Right lobe of liver (tissue), 6 donors: ENCODE measurements at regions not wholly inside any gene's neighbourhood (a gene's known extent, or its start where the extent isn't known, plus 50 kb on each side); places are given as distances from the start of the nearest gene placed in this dataset.

ENCODE experiments used
- ATAC-seq, 4 donors: fragments of 200-7000 bp; cut with Tn5 transposase; one replicate each; pipeline ENCODE4 v1.9.1; 2020; ENCODE audit warnings: mild to moderate bottlenecking in 4 of 4, moderate library complexity in 4 of 4
- DNase-seq, 3 donors: peaks; one replicate each; pipeline ENCODE4 v3.0.0-alpha.2; 2020
- H3K27ac ChIP-seq, 3 donors: fragments of 200-600 bp; one replicate each; pipeline ENCODE4 v1.8.0; 2022
- H3K27me3 ChIP-seq, 2 donors: fragments of 200-600 bp; one replicate each; pipeline ENCODE4 v1.8.0; 2022
- H3K36me3 ChIP-seq, 4 donors: fragments of 200-600 bp; sonication (generic) in 1 of 4; one replicate each; pipeline versions ENCODE4 v1.5.1 to v1.8.0; 2017 to 2022; ENCODE audit warnings: control low read depth in 1 of 4
- H3K4me1 ChIP-seq, 4 donors: fragments of 200-600 bp; sonication (generic) in 1 of 4; one replicate each; pipeline versions ENCODE4 v1.5.1 to v1.8.0; 2017 to 2022; ENCODE audit warnings: control low read depth in 1 of 4
- H3K4me3 ChIP-seq, 3 donors: fragments of 200-600 bp; one replicate each; pipeline ENCODE4 v1.8.0; 2022
- H3K9me3 ChIP-seq, 4 donors: fragments of 200-600 bp; sonication (generic) in 1 of 4; one replicate each; pipeline versions ENCODE4 v1.5.1 to v1.8.0; 2017 to 2022; ENCODE audit warnings: control low read depth in 1 of 4
- POLR2A ChIP-seq: fragments of 450-650 bp; IDR thresholded peaks from one replicate; pipeline ENCODE4 v1.6.1; 2017; ENCODE audit warnings: antibody characterized with exemption, mild to moderate bottlenecking
- WGBS: methylation state at CpG from one replicate; pipeline ENCODE4 v1.1.6; 2018; ENCODE audit warnings: low coverage, low lambda C conversion rate; ENCODE audit not compliant: insufficient coverage; ENCODE audit errors: missing lambda C conversion rate; 5-methylcytosine and 5-hydroxymethylcytosine counted together
- intact Hi-C, 2 donors: fragments of 100-400 bp; cut with DNase I; formaldehyde crosslinking; loops; one replicate each; pipeline versions ENCODE4 v1.11.2 to v1.14.1; 2022
- TF ChIP-seq, protein P1 (sequence below), 4 donors: fragments of 200-600 bp in 3 of 4; fragments of 450-650 bp in 1 of 4; IDR thresholded peaks; one replicate each; pipeline versions ENCODE4 v1.5.1 to v1.8.0; 2016 to 2022; ENCODE audit warnings: antibody characterized with exemption in 4 of 4, mild to moderate bottlenecking in 2 of 4
- donor health status: DM: no; HTN: yes; CAD: no.
- donor health status: DM: no; HTN: no; CAD: no.
- donor health status: DM: no; HTN: no; CAD: no.
- donor health status: DM: no; HTN: yes; CAD: no.
- donor health status: DM: no; HTN: yes; CAD: no.

DNA sequence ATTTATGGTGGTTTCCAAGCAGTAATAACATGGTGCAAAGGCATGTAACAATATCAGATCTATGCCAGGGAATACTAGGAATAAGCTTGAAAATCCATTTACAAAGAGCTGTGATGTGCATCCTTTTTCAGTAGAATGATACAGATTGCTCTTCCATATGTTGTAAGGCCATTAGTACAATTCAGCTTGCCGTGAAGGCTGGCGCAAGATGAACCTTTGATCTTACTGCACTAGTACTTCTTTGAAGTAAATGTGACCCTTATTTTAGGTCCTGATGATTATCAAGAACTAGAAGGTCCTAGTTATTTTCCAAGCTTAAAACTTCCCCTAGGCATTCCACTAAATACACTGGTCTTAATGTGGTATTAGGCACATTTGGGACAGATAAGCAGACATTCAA lies 210.1 kb upstream of the CD96 start:
- Histone ChIP-seq H3K27me3 (no peaks in the 10 kb centered on the region), H3K36me3 (no peaks in the 10 kb centered on the region), H3K9me3 (no peaks in the 10 kb centered on the region), H3K4me1 (no peaks in the 10 kb centered on the region), H3K4me3 (no peak overlapping the region), H3K27ac (no peak overlapping the region)
- DNase-seq (no peak), ATAC-seq (no peak)
- no peak for TF ChIP-seq POLR2A
- TF ChIP-seq, protein P1, sequence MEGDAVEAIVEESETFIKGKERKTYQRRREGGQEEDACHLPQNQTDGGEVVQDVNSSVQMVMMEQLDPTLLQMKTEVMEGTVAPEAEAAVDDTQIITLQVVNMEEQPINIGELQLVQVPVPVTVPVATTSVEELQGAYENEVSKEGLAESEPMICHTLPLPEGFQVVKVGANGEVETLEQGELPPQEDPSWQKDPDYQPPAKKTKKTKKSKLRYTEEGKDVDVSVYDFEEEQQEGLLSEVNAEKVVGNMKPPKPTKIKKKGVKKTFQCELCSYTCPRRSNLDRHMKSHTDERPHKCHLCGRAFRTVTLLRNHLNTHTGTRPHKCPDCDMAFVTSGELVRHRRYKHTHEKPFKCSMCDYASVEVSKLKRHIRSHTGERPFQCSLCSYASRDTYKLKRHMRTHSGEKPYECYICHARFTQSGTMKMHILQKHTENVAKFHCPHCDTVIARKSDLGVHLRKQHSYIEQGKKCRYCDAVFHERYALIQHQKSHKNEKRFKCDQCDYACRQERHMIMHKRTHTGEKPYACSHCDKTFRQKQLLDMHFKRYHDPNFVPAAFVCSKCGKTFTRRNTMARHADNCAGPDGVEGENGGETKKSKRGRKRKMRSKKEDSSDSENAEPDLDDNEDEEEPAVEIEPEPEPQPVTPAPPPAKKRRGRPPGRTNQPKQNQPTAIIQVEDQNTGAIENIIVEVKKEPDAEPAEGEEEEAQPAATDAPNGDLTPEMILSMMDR (IDR thresholded peaks at IDR 0.05): no peak
- intact Hi-C loops: no loop called here
- WGBS: 77% methylated on average over 2 of the region's 2 CpGs

DNA sequence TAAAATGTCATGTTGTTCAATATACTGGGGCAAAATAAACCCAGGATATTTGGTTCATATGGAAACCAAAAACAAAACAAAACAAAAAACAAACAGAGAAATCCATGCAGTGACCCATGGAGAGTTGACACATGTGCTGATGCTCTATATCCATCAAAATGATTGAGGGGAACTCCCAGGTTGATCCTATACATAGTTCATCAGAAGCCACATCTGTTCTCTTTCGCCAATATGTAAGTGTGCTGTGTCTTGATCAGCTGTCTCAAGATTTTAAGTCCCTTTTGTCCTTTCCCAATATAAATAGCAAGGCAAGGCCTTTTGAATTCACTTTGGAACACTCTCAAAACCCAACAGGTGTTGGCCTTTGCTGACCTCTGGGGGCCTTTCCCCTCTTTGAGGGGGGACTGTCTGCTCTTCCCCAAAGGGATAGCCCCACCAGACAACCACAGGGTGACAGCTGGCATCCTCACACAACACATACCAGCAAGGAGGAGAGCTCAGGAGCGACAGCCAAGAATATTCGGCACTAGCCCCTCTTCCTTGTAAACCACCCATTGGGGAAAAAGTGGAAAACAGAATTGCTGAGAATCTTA lies 209.4 kb upstream of the CD96 start:
- 92% methylated on average over 3 of the region's 3 CpGs for WGBS
- no peak for DNase-seq

GRCh38 chr3:111333642-111334041 lies 208.4 kb upstream of the CD96 start:
- Histone ChIP-seq H3K27me3 (no peaks in the 10 kb centered on the region), H3K4me1 (no peaks in the 10 kb centered on the region), H3K27ac (no peak overlapping the region), H3K36me3 (no peaks in the 10 kb centered on the region), H3K4me3 (no peak overlapping the region), H3K9me3 (no peaks in the 10 kb centered on the region)
- no peak for DNase-seq
- ATAC-seq: no peak
- intact Hi-C loops: no loop called here
- TF ChIP-seq, protein P1 (IDR thresholded peaks at IDR 0.05): no peak
- no peak for TF ChIP-seq POLR2A
- 79% methylated on average over 3 of the region's 3 CpGs for WGBS

More for the DNA sequence above, 209.4 kb upstream of the CD96 start:
- TF ChIP-seq, protein P1 (IDR thresholded peaks at IDR 0.05): no peak
- no peak for TF ChIP-seq POLR2A
- H3K36me3 ChIP-seq: no peaks in the 10 kb centered on the region
- no peaks in the 10 kb centered on the region for H3K9me3 ChIP-seq
- H3K27ac ChIP-seq: no peak overlapping the region
- no peak for ATAC-seq
- H3K27me3 ChIP-seq: no peaks in the 10 kb centered on the region
- H3K4me1 ChIP-seq: no peaks in the 10 kb centered on the region
- H3K4me3 ChIP-seq: no peak overlapping the region
- intact Hi-C loops: no loop called here

- no peak for DNase-seq
- 89% methylated on average over 2 of the region's 2 CpGs for WGBS
- H3K4me3 ChIP-seq: no peak overlapping the region
- no peaks in the 10 kb centered on the region for H3K36me3 ChIP-seq
- TF ChIP-seq, protein P1 (IDR thresholded peaks at IDR 0.05): no peak
- no peak for TF ChIP-seq POLR2A
- H3K27me3 ChIP-seq: no peaks in the 10 kb centered on the region
- no peak for ATAC-seq
- intact Hi-C loops: no loop called here
- H3K9me3 ChIP-seq: no peaks in the 10 kb centered on the region
- H3K27ac ChIP-seq: no peak overlapping the region
- H3K4me1 ChIP-seq: no peaks in the 10 kb centered on the region
Observed at GRCh38 chr3:111335512-111336303, 206.3 kb upstream of the CD96 start.
